ENCODE measurements at regions not wholly inside any gene's neighbourhood (a gene's known extent, or its start where the extent isn't known, plus 50 kb on each side); places are given as distances from the start of the nearest gene placed in this dataset.
"Not testable (repeated sequence)": the region's sequence is repeated elsewhere in the genome, so short reads cannot be mapped to it uniquely, and the experiment has no call there.

GRCh38 chr11:123321636-123322035 lies 108.4 kb upstream of the GRAMD1B start:
- H3K9me3 Mint-ChIP-seq = no peaks in the 10 kb centered on the region
- no peak overlapping the region for H3K4me3 Mint-ChIP-seq
- no peak for DNase-seq (ENCODE audit: low spot score in 2 of 2, unreplicated experiment in 2 of 2)
- no peaks in the 10 kb centered on the region for H3K36me3 Mint-ChIP-seq
- no peaks in the 10 kb centered on the region for H3K4me1 Mint-ChIP-seq
- TF ChIP-seq, protein P1, sequence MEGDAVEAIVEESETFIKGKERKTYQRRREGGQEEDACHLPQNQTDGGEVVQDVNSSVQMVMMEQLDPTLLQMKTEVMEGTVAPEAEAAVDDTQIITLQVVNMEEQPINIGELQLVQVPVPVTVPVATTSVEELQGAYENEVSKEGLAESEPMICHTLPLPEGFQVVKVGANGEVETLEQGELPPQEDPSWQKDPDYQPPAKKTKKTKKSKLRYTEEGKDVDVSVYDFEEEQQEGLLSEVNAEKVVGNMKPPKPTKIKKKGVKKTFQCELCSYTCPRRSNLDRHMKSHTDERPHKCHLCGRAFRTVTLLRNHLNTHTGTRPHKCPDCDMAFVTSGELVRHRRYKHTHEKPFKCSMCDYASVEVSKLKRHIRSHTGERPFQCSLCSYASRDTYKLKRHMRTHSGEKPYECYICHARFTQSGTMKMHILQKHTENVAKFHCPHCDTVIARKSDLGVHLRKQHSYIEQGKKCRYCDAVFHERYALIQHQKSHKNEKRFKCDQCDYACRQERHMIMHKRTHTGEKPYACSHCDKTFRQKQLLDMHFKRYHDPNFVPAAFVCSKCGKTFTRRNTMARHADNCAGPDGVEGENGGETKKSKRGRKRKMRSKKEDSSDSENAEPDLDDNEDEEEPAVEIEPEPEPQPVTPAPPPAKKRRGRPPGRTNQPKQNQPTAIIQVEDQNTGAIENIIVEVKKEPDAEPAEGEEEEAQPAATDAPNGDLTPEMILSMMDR (IDR thresholded peaks at IDR 0.05; ENCODE audit: unreplicated experiment) = no peak
- no peak overlapping the region for H3K27ac Mint-ChIP-seq
- H3K27me3 Mint-ChIP-seq (ENCODE audit: low read depth) = peaks cover 26% of the 10 kb centered on the region

DNA sequence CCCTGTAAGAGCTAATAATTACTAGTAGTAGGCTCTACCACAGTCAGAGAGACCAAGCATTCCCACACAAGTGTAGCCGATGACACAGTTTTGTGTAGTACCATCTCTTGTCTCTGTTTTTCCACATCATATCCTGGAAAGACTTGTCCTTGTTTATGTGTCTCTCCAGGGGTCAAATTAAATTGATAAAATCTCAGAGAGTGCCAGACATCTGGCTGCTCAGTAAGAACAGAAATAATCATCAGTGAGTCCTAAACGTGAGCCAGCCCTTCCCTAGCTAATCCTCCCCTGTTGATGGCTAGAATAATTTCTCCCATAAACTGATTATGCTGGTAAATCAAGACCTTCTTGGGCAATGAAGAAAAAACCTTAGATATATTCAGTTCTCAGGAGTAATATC lies 111.4 kb upstream of the GRAMD1B start:
- peaks cover 31% of the 10 kb centered on the region for H3K27me3 Mint-ChIP-seq (ENCODE audit: low read depth)
- H3K4me3 Mint-ChIP-seq = no peak overlapping the region
- no peak for DNase-seq (ENCODE audit: low spot score in 2 of 2, unreplicated experiment in 2 of 2)
- H3K4me1 Mint-ChIP-seq = no peaks in the 10 kb centered on the region
- H3K36me3 Mint-ChIP-seq = no peaks in the 10 kb centered on the region
- TF ChIP-seq, protein P1 (IDR thresholded peaks at IDR 0.05; ENCODE audit: unreplicated experiment) = no peak
- no peaks in the 10 kb centered on the region for H3K9me3 Mint-ChIP-seq
- no peak overlapping the region for H3K27ac Mint-ChIP-seq

GRCh38 chr11:123318132-123318531 lies 111.9 kb upstream of the GRAMD1B start:
- not testable (repeated sequence) for H3K9me3 Mint-ChIP-seq; H3K36me3 Mint-ChIP-seq; H3K27ac Mint-ChIP-seq; DNase-seq (ENCODE audit: low spot score in 2 of 2, unreplicated experiment in 2 of 2); H3K4me3 Mint-ChIP-seq; H3K4me1 Mint-ChIP-seq
- peaks cover 31% of the 10 kb centered on the region for H3K27me3 Mint-ChIP-seq (ENCODE audit: low read depth)

DNA sequence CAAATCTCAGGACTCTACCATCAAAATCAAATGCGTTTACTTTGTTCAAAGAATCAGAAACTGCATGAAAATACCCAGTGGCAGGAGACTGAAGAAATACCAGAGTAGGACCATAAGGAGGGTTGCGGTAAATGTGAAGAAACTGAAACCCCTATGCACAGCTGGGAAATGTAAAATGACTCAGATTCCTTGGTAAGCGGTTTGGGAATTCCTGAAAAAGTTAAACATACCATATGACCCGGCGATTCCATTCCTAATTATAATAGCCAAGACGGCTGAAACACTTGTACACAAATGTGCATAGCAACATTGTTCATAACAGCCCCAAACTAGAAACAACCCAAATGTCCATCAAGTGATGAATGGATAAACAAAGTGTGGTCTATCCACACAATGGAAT lies 114.1 kb upstream of the GRAMD1B start:
- H3K4me3 Mint-ChIP-seq = no peak overlapping the region
- peaks cover 24% of the 10 kb centered on the region for H3K27me3 Mint-ChIP-seq (ENCODE audit: low read depth)
- TF ChIP-seq, protein P1 (IDR thresholded peaks at IDR 0.05; ENCODE audit: unreplicated experiment) = no peak
- H3K27ac Mint-ChIP-seq = no peak overlapping the region
- no peaks in the 10 kb centered on the region for H3K36me3 Mint-ChIP-seq
- H3K9me3 Mint-ChIP-seq = no peaks in the 10 kb centered on the region
- H3K4me1 Mint-ChIP-seq = no peaks in the 10 kb centered on the region
- no peak for DNase-seq (ENCODE audit: low spot score in 2 of 2, unreplicated experiment in 2 of 2)

DNA sequence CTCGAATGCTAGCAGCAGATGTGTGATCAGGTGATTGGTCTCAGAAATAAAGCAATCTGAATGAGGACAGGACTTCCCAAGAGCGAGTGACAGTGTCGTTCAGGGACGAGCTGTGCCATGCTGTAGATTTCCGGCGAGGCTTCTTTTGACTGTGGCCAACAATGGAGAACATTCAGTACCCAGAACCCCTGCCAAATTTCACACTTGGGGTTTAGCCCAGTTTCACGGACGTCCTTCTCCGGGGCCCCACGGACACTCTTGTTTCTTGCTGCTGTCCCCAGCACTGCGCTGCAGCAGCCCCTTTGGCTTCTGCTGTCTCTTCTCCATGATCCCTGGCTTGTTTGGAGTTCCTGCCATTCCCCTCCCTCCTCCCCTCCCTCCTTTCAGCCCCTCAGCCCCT lies 115.1 kb upstream of the GRAMD1B start:
- no peaks in the 10 kb centered on the region for H3K4me1 Mint-ChIP-seq
- no peak overlapping the region for H3K4me3 Mint-ChIP-seq
- H3K9me3 Mint-ChIP-seq = no peaks in the 10 kb centered on the region
- H3K36me3 Mint-ChIP-seq = no peaks in the 10 kb centered on the region
- peaks cover 20% of the 10 kb centered on the region for H3K27me3 Mint-ChIP-seq (ENCODE audit: low read depth)
- TF ChIP-seq, protein P1 (IDR thresholded peaks at IDR 0.05; ENCODE audit: unreplicated experiment) = no peak
- no peak for DNase-seq (ENCODE audit: low spot score in 2 of 2, unreplicated experiment in 2 of 2)
- H3K27ac Mint-ChIP-seq = no peak overlapping the region

- H3K27ac Mint-ChIP-seq = no peak overlapping the region
- TF ChIP-seq, protein P1 (IDR thresholded peaks at IDR 0.05; ENCODE audit: unreplicated experiment) = no peak
- H3K27me3 Mint-ChIP-seq (ENCODE audit: low read depth) = peaks cover 12% of the 10 kb centered on the region
- H3K4me1 Mint-ChIP-seq = peaks cover under 1% of the 10 kb centered on the region
- no peak for DNase-seq (ENCODE audit: low spot score in 2 of 2, unreplicated experiment in 2 of 2)
- no peaks in the 10 kb centered on the region for H3K9me3 Mint-ChIP-seq
- H3K4me3 Mint-ChIP-seq = no peak overlapping the region
- H3K36me3 Mint-ChIP-seq = no peaks in the 10 kb centered on the region
These were observed 116.8 kb upstream of the GRAMD1B start for GRCh38 chr11:123313262-123313661.

Data from mesothelial cell of epicardium (in vitro differentiated cells).